ENCODE measurements at regions not wholly inside any gene's neighbourhood (a gene's known extent, or its start where the extent isn't known, plus 50 kb on each side); places are given as distances from the start of the nearest gene placed in this dataset.

DNA sequence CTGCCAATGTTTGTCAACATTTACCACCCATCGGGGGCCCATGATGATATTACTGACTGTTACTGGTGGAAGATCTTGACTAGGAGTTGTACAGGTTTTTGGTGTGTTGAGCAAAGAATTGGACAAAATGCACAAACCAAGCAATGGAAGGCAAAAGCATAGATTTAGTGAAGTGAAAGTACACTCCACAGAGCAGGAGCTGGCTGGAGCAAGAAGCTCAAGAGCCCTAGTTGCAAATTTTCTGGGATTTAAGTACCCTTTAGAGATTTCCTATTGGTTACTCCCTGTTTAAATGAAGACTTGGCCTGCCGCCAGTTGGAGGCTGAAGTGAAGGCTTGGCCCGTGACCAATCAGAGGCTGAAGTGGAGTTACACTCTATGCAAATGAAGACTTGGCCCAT lies 128.6 kb upstream of the KL start:
- no peak for DNase-seq
- Histone ChIP-seq H3K36me3 (no peaks in the 10 kb centered on the region), H3K4me3 (ENCODE audit: low read depth, low read length) (no peak overlapping the region), H3K27ac (no peak overlapping the region), H3K9me3 (ENCODE audit: severe bottlenecking) (no peaks in the 10 kb centered on the region), H3K27me3 (ENCODE audit: insufficient read depth, low read depth, severe bottlenecking) (no peaks in the 10 kb centered on the region)
- TF ChIP-seq, protein P1, sequence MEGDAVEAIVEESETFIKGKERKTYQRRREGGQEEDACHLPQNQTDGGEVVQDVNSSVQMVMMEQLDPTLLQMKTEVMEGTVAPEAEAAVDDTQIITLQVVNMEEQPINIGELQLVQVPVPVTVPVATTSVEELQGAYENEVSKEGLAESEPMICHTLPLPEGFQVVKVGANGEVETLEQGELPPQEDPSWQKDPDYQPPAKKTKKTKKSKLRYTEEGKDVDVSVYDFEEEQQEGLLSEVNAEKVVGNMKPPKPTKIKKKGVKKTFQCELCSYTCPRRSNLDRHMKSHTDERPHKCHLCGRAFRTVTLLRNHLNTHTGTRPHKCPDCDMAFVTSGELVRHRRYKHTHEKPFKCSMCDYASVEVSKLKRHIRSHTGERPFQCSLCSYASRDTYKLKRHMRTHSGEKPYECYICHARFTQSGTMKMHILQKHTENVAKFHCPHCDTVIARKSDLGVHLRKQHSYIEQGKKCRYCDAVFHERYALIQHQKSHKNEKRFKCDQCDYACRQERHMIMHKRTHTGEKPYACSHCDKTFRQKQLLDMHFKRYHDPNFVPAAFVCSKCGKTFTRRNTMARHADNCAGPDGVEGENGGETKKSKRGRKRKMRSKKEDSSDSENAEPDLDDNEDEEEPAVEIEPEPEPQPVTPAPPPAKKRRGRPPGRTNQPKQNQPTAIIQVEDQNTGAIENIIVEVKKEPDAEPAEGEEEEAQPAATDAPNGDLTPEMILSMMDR (IDR thresholded peaks at IDR 0.05; ENCODE audit: low read depth, low read length), result no peak

DNA sequence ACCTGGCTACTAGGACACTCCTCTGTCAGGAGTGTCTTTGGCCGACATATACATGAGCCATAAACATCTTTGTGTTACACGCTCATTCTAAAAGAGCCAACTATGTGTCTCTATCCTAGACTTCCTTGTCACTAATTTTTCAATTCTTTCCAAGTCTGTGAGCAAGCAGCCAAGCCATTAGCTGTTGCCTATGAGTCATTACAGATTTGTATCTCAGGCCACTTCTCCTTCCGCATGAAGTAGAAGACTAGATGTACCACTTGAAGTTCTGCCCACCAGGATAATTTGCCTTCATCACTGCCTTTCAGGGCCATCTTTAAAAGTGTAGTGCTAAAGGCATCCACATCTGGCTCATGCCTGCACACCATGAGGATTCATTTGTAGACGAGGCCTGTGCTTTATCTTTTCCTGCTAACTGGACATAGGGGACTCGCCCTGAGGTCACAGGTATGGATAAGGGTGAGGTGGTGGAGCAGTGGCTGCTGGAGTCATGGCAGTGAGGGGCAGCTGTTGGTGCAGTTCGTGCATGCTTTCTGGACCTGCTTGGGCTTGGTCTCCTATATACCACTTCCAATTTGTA lies 126.1 kb upstream of the KL start:
- DNase-seq, result no peak
- no peaks in the 10 kb centered on the region for H3K27me3 ChIP-seq (ENCODE audit: insufficient read depth, low read depth, severe bottlenecking)
- TF ChIP-seq, protein P1 (IDR thresholded peaks at IDR 0.05; ENCODE audit: low read depth, low read length), result no peak
- no peak overlapping the region for H3K27ac ChIP-seq
- no peaks in the 10 kb centered on the region for H3K36me3 ChIP-seq
- H3K9me3 ChIP-seq (ENCODE audit: severe bottlenecking), result no peaks in the 10 kb centered on the region
- H3K4me3 ChIP-seq (ENCODE audit: low read depth, low read length), result no peak overlapping the region

DNA sequence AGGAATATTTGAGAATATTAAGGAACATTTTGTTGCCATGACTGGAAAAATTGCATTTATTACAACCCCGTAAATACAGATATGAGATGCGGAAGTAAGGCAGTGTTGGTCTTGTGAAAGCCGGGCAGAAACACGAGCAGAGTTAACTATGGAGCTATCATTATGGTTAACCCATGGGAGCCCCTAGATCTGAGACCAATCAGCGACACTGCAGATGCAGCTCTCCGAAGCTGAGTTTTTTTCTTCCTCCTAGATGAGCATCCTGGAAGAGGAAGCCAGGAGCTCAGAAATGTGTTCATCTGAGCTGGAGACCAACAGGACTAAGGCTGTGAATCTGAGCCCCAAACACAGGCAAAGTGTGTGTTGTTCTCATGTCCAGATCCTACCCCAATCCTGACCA lies 123.0 kb upstream of the KL start:
- no peak for DNase-seq
- H3K27ac ChIP-seq, result no peak overlapping the region
- no peaks in the 10 kb centered on the region for H3K36me3 ChIP-seq
- TF ChIP-seq, protein P1 (IDR thresholded peaks at IDR 0.05; ENCODE audit: low read depth, low read length), result no peak
- H3K4me3 ChIP-seq (ENCODE audit: low read depth, low read length), result no peak overlapping the region
- H3K27me3 ChIP-seq (ENCODE audit: insufficient read depth, low read depth, severe bottlenecking), result no peaks in the 10 kb centered on the region
- no peaks in the 10 kb centered on the region for H3K9me3 ChIP-seq (ENCODE audit: severe bottlenecking)

DNA sequence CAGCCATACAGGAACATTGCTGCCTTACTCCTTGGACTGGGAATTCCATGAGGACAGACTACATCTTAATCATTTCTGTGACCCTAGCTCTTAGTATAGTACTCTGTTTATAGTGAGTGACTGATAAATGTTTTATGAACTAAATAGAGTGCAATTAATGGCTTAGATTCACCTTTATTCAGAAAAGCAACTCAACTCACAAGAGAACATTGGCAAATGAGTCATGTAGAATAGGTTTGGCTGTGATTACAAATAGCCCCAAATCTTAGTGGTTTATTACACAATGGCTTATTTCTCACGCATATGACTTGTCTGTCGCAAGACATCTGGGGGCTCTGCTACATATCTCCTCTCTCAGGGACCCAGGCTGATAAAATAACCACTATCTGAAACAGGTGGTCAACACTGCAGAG lies 121.6 kb upstream of the KL start:
- TF ChIP-seq, protein P1 (IDR thresholded peaks at IDR 0.05; ENCODE audit: low read depth, low read length), result no peak
- H3K27me3 ChIP-seq (ENCODE audit: insufficient read depth, low read depth, severe bottlenecking), result no peaks in the 10 kb centered on the region
- H3K27ac ChIP-seq, result no peak overlapping the region
- no peak overlapping the region for H3K4me3 ChIP-seq (ENCODE audit: low read depth, low read length)
- no peak for DNase-seq
- no peaks in the 10 kb centered on the region for H3K36me3 ChIP-seq
- H3K9me3 ChIP-seq (ENCODE audit: severe bottlenecking), result no peaks in the 10 kb centered on the region

DNA sequence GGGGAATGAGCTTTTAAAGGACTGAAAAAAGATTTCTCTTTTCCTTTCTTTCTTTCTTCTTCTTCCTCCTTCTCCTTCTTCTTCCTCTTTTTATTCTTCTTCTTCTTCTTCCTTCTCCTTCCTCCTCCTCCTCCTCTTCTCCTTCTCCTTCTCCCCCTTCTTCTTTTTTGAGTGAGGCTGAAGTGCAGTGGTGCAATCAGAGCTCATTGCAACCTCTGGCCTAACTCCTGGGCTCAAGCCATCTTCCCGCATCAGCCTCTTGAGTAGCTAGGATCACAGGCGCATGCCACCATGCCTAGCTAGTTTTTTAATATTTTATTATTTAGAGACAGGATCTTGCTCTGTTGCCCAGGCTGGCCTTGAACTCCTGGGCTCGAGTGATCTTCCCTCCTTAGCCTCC lies 120.9 kb upstream of the KL start:
- Histone ChIP-seq H3K4me3 (ENCODE audit: low read depth, low read length) (no peak overlapping the region), H3K9me3 (ENCODE audit: severe bottlenecking) (no peaks in the 10 kb centered on the region), H3K27me3 (ENCODE audit: insufficient read depth, low read depth, severe bottlenecking) (no peaks in the 10 kb centered on the region), H3K36me3 (no peaks in the 10 kb centered on the region), H3K27ac (no peak overlapping the region)
- TF ChIP-seq, protein P1 (IDR thresholded peaks at IDR 0.05; ENCODE audit: low read depth, low read length), result no peak
- no peak for DNase-seq

DNA sequence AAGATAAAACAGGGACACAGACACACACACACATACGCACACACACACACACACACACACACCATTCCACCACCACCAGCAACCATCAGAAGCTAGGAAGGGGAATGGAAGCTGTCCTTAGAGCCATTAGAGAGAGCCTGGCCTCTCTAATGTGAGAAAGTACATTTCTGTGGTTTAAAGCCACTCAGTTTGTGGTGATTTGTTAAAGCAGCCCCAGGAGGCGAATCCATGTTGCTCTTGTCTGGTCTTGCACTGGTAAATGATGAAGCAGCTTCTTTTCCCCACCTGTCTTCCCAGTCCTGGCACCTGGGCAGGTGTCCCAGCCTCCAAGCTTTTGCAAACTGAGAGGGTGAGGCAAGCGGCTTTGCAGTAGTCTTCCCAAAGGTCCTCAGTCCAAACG lies 118.9 kb upstream of the KL start:
- Histone ChIP-seq H3K4me3 (ENCODE audit: low read depth, low read length) (no peak overlapping the region), H3K36me3 (no peaks in the 10 kb centered on the region), H3K9me3 (ENCODE audit: severe bottlenecking) (no peaks in the 10 kb centered on the region), H3K27me3 (ENCODE audit: insufficient read depth, low read depth, severe bottlenecking) (no peaks in the 10 kb centered on the region), H3K27ac (no peak overlapping the region)
- DNase-seq, result no peak
- TF ChIP-seq, protein P1 (IDR thresholded peaks at IDR 0.05; ENCODE audit: low read depth, low read length), result no peak

Data from WERI-Rb-1 (cell line).